HS-27A (cell line): ENCODE measurements at regions not wholly inside any gene's neighbourhood (a gene's known extent, or its start where the extent isn't known, plus 50 kb on each side); places are given as distances from the start of the nearest gene placed in this dataset.
"Not testable (repeated sequence)": the region's sequence is repeated elsewhere in the genome, so short reads cannot be mapped to it uniquely, and the experiment has no call there.

ENCODE experiments used
- DNase-seq: peaks from one replicate; pipeline ENCODE4 v3.0.0-alpha.2; 2012; ENCODE audit warnings: low read depth, missing footprints

DNA sequence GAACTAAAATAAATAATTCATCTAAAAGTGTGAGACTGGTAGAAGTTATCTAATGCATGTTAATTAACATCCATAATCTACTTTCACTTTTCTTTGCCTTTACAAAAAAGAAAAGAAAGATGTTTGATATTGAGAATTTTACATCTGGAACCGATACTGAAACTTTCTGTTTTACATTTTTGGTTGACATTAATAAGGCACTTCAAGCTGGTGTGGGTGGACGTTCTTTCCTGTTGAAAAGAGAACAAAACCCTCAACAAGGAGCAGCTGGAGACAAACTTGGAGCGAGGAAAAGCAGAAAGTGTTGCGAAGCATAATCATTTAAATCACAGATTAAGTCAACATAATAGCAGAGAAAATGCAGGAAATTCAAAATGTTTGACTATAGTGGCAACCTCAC lies 575.2 kb upstream of the ADGRB3 start:
- no peak for DNase-seq

DNA sequence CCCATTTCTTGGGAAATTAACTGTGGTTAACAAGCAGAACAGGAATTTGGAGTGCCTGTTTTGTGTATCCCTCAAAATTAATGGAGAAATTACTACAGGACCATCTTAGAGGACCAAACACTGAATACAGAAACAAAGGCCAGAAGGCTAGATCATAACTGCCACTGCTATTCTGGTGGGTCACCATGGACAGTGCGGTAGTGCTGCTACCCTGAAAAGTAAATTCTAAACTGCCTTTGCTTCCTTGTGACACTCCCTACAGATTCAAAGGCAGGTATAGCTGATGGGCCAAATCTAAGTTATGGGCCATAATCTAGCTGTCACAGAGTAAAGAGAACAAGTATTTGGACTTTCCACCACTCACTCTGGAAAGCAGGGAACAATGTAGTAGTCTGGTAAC lies 575.8 kb upstream of the ADGRB3 start:
- DNase-seq = no peak

DNA sequence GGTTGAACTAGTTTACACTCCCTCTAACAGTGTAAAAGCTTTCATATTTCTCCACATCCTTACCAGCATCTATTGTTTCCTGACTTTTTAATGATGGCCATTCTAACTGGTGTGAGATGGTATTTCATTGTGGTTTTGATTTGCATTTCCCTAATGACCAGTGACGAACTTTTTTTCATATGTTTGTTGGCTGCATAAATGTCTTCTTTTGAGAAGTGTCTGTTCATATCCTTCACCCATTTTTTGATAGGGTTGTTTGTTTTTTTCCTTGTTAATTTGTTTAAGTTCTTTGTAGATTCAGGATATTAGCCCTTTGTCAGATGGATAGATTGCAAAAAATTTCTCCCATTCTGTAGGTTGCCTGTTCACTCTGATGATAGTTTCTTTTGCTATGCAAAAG lies 578.5 kb upstream of the ADGRB3 start:
- not testable (repeated sequence) for DNase-seq

DNA sequence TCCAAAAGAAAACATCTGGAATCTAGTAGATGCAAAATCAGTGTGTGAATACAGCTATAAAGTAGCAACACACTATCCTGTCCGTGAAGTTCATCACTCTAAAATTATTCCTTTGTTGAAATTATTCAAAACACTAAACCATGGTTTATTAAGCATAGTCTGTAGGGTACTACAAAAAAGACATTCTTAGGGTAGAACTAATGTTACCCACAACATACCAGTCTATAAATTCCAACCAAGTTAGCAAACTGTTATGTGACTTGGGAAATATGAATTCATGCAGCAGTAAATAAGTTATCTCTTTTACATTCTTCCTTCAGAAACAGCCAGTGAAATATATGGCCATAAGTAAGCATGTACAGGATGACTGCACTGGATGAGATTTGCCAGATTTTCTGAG lies 580.3 kb upstream of the ADGRB3 start:
- DNase-seq = peak; percentile 26

DNA sequence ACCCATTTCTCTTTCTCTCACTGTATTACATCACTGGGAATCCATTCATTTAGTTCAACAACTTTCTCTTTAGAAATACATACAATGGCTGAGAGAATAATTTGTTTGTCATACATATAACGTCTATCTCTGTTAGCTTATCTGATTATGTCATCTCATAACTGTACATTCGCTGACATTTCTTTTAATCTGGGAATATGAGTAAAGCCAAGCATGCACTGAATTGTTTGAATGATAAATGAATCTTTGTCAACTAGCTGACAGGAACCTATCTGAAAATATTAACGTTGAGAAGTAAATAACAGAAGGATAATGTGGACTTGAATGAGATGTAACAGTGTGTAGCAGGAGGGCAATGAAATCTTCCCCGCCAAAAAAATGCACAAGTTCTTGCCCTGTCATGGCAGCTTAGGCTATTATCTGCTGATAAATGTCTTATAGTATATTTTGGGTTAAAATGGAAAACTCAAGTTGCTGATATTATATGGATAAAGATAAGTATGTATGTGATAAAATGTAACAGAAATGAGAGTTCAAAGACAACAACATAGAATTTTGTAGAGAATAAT lies 581.2 kb upstream of the ADGRB3 start:
- DNase-seq = no peak

DNA sequence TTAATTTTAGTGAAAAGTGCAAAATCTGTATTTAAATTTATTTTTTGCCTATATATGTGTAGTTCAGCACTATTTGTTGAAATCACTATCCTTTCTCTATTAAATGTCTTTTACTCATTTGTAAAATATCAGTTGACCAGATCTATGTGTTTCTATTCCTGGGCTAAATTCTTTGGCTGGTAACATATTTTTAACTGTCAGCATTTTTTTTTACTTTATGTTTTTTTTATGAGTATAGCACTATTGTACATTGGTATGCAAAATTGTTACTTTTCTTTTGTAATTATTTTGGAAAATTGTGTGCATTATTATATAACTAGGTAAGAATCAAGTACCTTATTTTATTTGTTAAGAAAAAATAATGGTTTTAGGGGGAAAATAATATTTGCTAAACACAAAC lies 582.8 kb upstream of the ADGRB3 start:
- no peak for DNase-seq

DNA sequence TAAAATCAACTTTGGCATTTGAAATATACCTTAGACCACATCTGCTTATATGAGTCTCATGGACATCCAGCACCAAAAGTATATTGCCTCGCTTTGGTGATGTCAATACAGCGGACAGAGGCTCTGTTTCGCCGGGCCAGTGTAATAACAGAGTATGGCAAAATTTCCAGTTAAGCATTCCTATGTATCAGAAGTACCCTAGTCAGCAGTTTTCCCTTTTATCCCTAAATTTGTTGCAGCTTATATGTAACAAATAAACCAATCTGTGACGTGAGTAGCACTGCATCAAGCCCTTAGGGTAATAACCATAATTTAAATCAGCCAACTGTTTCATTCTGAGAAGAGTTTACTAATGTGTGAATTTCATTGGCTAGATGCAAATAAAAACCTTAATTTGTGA lies 585.5 kb upstream of the ADGRB3 start:
- DNase-seq = no peak

DNA sequence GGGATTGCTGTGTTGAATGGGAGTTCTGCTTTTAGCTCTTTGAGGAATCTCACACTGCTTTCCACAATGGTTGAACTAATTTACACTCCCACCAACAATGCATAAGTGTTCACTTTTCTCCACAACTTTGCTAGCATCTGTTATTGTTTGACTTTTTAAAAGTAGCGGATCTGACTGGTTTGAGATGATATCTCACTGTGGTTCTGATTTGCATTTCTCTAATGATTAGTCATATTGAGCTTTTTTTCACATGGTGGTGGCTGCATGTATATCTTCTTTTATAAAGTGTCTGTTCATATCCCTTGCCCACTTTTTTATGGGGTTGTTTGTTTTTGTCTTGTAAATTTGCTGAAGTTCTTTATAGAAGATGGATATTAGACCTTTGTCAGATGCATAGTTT lies 588.3 kb upstream of the ADGRB3 start:
- DNase-seq = no peak

DNA sequence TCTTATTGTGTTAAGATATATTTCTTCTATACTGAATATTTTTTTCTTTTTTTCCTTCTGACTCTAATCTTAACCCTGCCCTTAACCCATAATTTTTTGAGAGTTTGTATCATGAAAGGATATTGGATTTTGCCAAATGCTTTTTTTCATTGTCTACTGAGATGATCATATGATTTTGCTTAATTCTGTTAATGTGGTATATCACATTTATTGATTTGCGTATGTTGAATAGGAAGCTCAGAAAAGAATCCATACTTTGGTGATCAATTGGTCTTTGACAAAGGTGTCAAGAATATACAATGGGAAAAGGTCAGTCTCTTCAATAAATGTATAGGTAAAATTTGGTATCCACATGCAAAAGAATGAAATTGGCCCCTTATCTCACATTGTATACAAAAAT lies 588.8 kb upstream of the ADGRB3 start:
- DNase-seq = no peak

DNA sequence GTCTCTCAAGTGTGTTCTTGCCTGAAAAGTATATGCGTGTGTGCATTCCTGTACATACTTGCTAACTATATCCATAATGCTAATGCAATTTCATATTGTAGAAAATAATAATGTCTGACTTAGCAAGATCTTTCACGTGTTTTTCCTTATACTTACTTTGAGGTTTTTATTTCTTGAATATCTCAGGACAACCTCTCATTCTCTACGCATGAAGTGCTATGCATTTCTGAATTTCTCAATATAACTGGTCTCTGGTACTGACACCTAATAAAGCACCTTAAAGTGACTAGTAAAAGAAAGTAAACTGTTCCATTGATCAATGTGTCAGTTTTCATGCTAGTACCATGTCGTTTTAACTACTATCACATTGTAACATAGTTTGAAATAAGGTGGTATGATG lies 589.9 kb upstream of the ADGRB3 start:
- no peak for DNase-seq

DNA sequence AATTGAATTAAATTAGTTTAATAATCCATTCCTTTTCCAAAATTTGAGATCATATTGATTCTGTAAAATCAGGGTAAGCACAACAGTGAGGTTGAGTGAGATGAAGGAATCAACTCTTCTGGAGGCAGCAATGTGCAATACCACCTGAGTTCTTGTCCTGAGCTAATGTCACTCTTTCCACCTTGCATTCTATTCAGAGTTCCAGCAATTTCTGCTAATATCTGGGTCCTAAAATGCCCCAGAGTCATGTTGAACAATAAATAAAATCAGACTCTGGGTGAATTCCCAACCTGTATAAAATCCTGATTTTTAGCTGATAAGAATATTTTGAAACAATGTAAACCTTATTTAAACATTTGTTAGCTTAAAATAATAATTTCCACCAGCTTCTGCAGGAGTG lies 590.8 kb upstream of the ADGRB3 start:
- no peak for DNase-seq

DNA sequence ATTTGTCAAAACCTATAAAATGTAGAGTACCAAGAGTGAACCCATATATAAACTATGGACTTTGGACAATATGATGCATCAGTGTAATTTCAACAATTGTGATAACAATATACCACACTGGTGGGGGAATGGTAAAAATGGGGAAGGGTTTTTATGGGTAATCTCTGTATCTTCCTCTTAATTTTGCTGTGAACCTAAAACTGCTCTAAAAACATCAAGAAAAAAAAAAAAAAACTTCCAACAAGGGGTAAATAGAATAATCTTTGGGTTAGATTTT lies 592.0 kb upstream of the ADGRB3 start:
- no peak for DNase-seq

DNA sequence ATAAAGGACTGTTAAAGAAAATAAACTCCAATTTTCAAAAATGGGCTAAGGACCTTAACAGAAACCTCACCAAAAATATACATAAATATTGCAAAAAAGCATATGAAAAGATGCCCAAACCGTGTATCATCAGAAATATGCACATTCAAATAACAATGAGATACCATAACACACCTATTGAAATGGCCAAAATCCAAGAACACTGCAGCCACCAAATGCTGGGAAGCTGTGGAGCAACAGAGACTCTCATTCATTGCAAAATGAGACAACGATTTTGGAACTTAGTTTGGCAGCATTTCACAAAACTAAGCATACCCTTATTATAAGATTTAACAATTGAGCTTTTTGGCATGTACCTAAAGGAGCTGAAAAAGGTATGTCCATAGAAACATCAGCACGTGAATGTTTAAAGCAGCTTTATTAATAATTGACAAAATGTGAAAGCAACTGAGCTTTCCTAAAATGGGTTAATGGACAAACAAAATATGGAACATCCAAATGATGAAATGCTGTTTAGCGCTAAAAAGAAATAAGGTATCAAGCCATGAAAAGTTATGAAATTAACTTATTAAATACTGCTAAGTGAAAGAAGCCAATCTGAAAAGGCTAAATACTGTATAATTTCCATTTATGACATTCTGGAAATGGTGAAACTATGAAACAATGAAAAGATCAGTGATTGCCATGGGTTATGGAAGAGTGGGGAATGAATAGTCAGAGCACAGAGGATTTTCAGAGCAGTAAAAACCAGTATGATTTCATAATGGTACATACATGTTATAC lies 592.6 kb upstream of the ADGRB3 start:
- no peak for DNase-seq

DNA sequence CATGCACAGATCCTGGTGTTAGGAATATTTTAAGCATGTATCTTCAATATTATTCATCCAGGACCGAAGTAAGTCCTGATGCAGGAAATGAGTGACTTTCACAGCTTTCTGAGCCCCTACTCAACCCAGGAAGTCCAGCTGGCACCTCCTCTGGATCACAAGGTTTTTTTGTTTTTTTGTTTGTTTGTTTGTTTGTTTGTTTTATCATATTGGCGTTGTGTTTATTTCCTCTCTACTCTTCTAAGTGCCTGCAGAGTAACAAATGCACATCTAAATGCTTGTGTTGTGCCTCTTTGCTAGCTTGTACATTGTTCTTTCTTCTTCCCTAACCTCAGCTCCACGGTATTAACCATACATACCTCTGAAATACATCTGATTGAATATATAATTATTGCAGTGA lies 594.3 kb upstream of the ADGRB3 start:
- DNase-seq = no peak

DNA sequence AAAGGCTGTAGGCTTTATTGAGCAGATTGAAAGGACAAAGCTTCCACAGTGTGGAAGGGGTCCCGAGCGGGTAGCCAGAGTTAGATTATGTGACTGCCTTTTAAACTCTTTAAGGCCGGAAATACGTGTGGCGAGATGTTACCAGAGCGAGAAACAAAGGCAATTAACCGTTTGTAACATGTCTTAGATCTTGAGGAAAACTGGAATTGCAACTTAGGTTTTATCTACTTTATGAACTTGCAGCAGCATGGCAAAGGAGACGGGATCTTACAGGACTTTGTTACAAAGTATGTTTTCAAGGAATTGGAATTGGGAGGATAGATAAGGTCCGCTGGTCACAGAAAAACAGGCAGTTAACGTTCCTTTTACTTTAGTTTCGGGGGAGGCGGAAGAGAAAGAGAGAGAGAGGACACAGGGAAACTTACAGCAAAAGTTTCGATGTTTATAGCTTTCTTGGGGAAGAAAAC lies 594.7 kb upstream of the ADGRB3 start:
- no peak for DNase-seq

DNA sequence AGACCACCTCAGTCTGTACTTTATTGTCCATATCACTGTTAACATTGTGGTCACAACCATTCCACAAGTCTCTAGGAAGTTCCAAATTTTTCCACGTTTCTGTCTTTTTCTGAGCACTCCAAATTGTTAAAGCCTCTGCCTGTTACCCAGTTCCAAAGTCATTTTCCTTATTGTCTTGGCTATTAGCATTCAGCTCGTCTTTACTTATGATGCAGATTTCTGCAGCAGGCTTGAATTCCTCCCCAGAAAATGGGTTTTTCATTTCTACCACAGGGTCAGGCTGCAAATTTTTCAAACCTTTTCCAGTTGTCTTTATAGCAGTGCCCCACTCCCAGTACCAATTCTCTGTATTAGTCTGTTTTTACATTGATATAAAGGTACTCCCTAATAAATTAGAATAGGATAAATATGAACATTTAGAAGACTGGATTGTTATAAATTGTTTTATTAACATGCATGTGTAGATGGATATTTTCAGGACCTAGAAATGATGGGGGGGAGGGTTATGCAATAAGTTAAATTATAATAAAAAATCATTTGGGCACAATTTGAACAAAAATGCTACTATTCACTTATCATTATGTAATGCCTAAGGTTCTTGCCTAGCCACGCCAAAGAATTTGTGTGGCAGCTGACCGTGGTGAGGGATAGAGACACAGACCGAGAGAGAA lies 595.3 kb upstream of the ADGRB3 start:
- DNase-seq = no peak

DNA sequence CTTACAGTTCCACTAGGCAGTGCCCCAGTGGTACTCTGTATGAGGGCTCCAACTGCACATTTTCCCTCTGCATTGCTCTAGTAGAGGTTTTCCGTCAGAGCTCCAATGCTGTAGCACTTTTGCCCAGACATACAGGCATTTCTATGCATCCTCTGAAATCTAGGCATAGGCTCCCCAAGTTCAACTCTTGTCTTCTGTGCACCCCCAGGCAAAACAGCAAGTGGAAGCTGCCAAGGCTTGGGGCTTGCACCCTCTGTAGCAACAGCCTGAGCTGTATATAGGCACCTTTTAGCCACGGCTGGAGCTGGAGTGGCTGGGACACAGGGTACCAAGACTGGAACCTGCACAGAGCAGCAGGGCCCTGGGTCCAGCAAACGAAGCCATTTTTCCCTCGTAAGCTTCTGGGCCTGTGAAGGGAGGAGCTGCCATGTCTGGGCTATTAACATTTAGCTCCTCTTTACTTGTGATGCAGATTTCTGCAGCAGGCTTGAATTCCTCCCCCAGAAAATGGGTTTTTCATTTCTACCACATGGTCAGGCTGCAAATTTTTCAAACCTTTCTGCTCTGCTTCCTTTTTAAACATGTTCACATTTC lies 596.2 kb upstream of the ADGRB3 start:
- no peak for DNase-seq

DNA sequence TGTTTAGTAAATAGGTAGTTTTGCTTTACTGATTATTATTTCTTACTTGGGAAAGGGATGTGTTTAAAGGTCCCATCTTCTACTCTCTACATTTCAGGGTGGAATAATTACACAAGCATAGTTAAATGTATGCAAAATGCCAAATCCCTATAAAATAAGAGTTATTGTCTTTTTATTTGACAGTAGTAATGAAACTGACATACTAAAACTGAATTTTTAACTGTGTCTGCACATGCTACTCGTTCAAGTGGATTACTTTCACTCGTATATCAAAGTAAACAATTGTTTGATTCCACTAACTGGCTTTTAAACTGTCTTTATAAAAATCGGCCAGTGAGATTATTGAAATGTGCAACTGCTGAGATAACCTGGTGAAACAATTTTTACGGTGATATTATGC lies 602.9 kb upstream of the ADGRB3 start:
- DNase-seq = no peak

DNA sequence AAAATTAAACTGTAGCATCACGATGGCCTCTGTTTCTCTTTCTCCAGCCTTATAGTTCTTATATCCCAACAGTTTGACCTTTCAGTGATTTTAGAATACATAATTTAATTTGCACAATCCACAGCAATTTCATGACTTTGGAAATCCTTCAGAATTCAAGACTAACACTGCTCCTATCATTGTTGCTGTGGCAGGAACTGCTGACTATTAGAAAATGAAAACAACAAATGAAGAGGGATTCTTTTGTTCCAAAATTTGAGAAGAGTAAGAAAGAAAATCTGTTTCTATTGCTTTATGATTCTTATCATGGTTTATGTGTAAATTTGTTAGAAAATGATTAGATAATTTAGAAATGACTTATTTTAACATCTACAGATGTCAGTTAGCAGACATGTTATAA lies 604.0 kb upstream of the ADGRB3 start:
- DNase-seq = no peak

DNA sequence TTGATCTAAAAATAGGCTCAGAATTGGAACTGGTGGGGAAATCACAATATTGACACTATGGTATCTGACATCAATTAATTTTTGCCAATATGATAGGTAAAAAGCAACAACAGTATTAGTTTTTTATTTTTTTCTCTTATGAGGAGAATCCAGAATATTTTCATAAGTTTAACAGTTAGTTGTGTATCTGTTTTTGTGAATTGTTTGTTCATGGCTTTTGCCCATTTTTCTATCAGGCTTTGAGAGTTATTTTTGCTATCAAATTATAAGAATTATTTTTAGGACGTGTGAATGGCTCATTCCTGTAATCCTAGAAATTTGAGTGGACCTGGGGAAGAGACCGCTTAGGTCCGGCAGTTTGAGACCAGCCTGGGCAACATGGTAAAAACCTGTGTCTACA lies 608.6 kb upstream of the ADGRB3 start:
- no peak for DNase-seq

DNA sequence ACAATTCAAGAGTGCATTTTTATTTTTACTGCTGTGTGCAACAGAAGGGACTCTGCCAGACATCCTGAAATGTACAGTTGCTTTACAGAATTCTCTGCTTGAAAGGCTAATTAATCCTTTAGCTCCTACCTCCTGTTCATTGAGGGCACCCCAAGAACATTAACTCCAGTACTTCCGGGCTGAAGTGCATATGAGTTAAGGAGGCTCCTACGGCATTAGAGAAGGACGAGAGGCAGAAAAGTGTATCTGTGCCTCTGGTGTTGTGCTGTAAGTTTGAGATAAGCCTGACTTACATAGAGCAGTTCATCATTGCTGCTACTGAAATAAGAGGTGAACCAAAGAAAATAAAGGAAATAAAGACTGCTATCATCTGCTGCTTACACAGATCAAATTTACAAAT lies 609.3 kb upstream of the ADGRB3 start:
- DNase-seq = no peak

DNA sequence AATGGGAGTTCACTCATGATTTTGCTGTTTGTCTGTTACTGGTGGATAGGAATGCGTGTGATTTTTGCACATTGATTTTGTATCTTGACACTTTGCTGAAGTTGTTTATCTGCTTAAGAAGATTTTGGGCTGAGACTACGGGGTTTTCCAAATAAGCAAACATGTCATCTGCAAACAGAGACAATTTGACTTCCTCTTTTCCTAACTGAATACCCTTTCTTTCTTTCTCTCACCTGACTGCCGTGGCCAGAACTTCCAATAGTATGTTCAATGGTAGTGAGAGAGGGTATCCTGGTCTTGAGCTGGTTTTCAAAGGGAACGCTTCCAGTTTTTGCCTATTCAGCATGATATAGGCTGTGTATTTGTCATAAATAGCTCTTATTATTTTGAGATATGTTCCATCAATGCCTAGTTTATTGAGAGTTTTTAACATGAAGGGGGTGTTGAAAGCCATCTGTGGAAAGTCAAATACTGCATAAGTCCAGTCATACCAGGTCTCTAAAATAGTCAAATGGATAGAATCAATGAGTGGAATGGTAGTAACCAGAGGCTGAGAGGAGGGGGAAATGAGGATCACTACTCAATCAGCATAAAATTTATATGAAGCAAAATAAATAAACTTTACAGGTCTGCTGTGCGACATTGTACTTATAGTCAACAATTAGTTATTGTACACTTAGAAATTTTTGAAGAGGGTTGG lies 610.4 kb upstream of the ADGRB3 start:
- no peak for DNase-seq

DNA sequence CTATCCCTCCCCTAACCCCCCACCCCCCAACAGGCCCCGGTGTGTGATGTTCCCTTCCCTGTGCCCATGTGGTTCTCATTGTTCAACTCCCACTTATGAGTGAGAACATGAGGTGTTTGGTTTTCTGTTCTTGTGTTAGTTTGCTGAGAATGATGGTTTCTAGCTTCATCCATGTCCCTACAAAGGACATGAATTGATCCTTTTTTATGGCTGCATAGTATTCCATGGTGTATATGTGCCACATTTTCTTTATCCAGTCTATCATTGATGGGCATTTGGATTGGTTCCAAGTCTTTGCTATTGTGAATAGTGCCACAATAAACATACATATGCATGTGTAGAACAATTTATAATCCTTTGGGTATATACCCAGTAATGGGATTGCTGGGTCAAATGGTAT lies 612.1 kb upstream of the ADGRB3 start:
- DNase-seq = not testable (repeated sequence)
